Hepatocyte (in vitro differentiated cells): ENCODE measurements at regions not wholly inside any gene's neighbourhood (a gene's known extent, or its start where the extent isn't known, plus 50 kb on each side); places are given as distances from the start of the nearest gene placed in this dataset.

ENCODE experiments used
- DNase-seq: peaks from one replicate; pipeline ENCODE4 v3.0.0-alpha.2; 2016; ENCODE audit warnings: low spot score
- H2AFZ ChIP-seq: fragments of 200-600 bp; sonication (generic); 2 replicates; pipeline ENCODE4 v1.6.0; 2016; ENCODE audit warnings: antibody characterized with exemption, mild to moderate bottlenecking
- H3K27ac ChIP-seq: fragments of 200-600 bp; sonication (generic); 2 replicates; pipeline ENCODE4 v1.5.1; 2016; ENCODE audit warnings: mild to moderate bottlenecking
- H3K27me3 ChIP-seq: fragments of 200-600 bp; sonication (generic); 2 replicates; pipeline ENCODE4 v1.6.1; 2016
- H3K36me3 ChIP-seq: fragments of 200-600 bp; sonication (generic); replicated peaks from 2 replicates; pipeline ENCODE4 v1.5.1; 2016; ENCODE audit warnings: low read depth; ENCODE audit not compliant: insufficient read depth
- H3K4me1 ChIP-seq: fragments of 200-600 bp; sonication (generic); 2 replicates; pipeline ENCODE4 v1.5.1; 2016; ENCODE audit warnings: mild to moderate bottlenecking, moderate library complexity; ENCODE audit not compliant: insufficient read depth
- H3K4me2 ChIP-seq: fragments of 200-600 bp; sonication (generic); 2 replicates; pipeline ENCODE4 v1.6.0; 2016
- H3K4me3 ChIP-seq: fragments of 200-600 bp; sonication (generic); 2 replicates; pipeline ENCODE4 v1.5.1; 2016; ENCODE audit warnings: mild to moderate bottlenecking
- H3K79me2 ChIP-seq: fragments of 200-600 bp; sonication (generic); 2 replicates; pipeline ENCODE4 v1.6.0; 2017; ENCODE audit warnings: mild to moderate bottlenecking
- H3K9me2 ChIP-seq: fragments of 200-600 bp; sonication (generic); replicated peaks from 2 replicates; pipeline ENCODE4 v1.6.0; 2017; ENCODE audit warnings: mild to moderate bottlenecking; ENCODE audit not compliant: insufficient read depth
- H3K9me3 ChIP-seq: fragments of 200-600 bp; sonication (generic); 2 replicates; pipeline ENCODE4 v1.5.1; 2016; ENCODE audit warnings: low read depth, mild to moderate bottlenecking
- H4K20me1 ChIP-seq: fragments of 200-600 bp; sonication (generic); 2 replicates; pipeline ENCODE4 v1.6.0; 2016; ENCODE audit warnings: mild to moderate bottlenecking; ENCODE audit not compliant: insufficient read depth, poor library complexity, severe bottlenecking
- CTCF ChIP-seq: fragments of 200-600 bp; sonication (generic); IDR thresholded peaks from 2 replicates; pipeline ENCODE4 v1.5.1; 2016; ENCODE audit warnings: antibody characterized with exemption, mild to moderate bottlenecking; ENCODE audit not compliant: poor library complexity
- EZH2 ChIP-seq: fragments of 200-600 bp; sonication (generic); IDR thresholded peaks from 2 replicates; pipeline ENCODE4 v1.6.1; 2016; ENCODE audit warnings: antibody characterized with exemption, mild to moderate bottlenecking, borderline replicate concordance
- EZH2phosphoT487 ChIP-seq: fragments of 200-600 bp; sonication (generic); IDR thresholded peaks from one replicate; pipeline ENCODE4 v1.6.1; 2018; ENCODE audit warnings: antibody characterized with exemption, mild to moderate bottlenecking, low read depth, moderate library complexity; ENCODE audit not compliant: unreplicated experiment, severe bottlenecking
- WGBS: methylation state at CpG from one replicate; pipeline ENCODE4 v1.1.6; 2016; ENCODE audit warnings: low lambda C conversion rate; ENCODE audit errors: missing lambda C conversion rate; 5-methylcytosine and 5-hydroxymethylcytosine counted together

DNA sequence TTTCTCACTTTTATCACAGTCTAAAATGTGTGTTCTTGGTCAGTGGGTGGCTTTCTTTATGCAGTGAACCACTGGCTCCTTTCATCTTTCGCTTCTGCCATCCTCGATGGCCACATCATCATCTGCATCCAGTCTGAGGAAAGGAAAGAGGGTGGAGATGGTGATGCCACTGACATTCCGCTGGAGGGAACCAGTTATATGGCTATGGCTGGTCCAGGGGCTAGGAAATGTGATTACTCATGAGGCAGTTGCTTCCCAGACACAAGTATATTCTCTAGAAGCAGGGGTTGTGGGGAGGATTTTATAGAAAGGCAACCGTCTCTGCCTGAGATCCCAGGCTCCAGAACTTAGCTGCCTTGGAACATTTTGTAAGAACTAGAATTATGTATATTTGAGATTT lies 246.7 kb upstream of the AZI2 start:
- no peak overlapping the region for H3K4me2 ChIP-seq
- H3K27me3 ChIP-seq: no peaks in the 10 kb centered on the region
- no peaks in the 10 kb centered on the region for H3K9me3 ChIP-seq
- WGBS: 85% methylated on average over 4 of the region's 4 CpGs
- H4K20me1 ChIP-seq: no peaks in the 10 kb centered on the region
- no peaks in the 10 kb centered on the region for H3K9me2 ChIP-seq
- TF ChIP-seq EZH2phosphoT487: no peak
- no peaks in the 10 kb centered on the region for H3K36me3 ChIP-seq
- H3K27ac ChIP-seq: no peak overlapping the region
- H3K79me2 ChIP-seq: no peaks in the 10 kb centered on the region
- no peak overlapping the region for H2AFZ ChIP-seq
- H3K4me1 ChIP-seq: no peaks in the 10 kb centered on the region
- no peak overlapping the region for H3K4me3 ChIP-seq
- DNase-seq: no peak

DNA sequence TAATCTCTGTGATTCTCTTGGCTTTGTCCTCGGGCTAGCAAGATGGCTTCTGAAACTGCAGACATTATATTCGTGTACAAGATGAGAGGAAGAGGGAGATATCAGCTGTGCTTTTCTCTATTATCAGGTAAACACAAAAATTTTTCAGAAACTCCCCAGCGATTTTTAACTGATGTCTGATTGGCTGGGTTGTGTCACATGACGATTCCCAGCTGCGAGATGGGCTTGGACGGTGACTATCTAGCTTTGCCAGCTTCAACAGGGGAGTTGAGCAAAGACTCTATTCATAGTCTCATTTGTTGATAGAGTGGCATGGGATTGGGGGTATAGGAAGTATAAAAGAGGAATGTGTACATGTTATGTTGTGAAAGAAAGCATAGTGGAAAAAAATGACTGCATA lies 248.8 kb upstream of the AZI2 start:
- Histone ChIP-seq H3K9me2 (no peaks in the 10 kb centered on the region), H2AFZ (no peak overlapping the region)
- TF ChIP-seq EZH2: no peak
- TF ChIP-seq EZH2phosphoT487: no peak
- no peak for TF ChIP-seq CTCF

DNA sequence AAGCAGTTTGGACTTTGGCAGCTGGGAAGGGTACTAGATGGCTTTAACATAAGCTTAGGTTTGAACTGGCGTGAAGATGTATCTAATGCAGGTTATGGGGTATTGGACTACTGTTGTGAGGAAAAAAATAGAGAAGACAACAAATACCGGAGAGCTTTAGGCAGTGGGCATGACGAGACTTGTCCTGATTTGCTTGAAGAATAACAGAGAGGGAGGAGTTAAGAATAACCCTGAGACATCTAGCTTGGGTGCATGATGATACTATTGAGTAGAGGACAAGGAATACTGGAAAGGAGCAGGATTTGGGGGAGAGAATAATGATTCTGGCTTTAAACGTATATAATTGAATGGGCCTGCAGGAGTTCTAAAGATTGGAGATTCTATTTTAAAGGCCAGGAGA lies 249.5 kb upstream of the AZI2 start:
- Histone ChIP-seq H3K4me1 (no peaks in the 10 kb centered on the region), H3K4me2 (no peak overlapping the region), H3K27me3 (no peaks in the 10 kb centered on the region), H3K4me3 (no peak overlapping the region), H4K20me1 (no peaks in the 10 kb centered on the region), H3K36me3 (no peaks in the 10 kb centered on the region), H3K9me3 (no peaks in the 10 kb centered on the region), H2AFZ (no peak overlapping the region), H3K27ac (no peak overlapping the region), H3K9me2 (no peaks in the 10 kb centered on the region), H3K79me2 (no peaks in the 10 kb centered on the region)
- TF ChIP-seq EZH2: no peak
- TF ChIP-seq EZH2phosphoT487: no peak
- no peak for TF ChIP-seq CTCF
- DNase-seq: no peak
- 94% methylated on average over 4 of the region's 4 CpGs for WGBS

More for the DNA sequence above, 248.8 kb upstream of the AZI2 start:
- H4K20me1 ChIP-seq: no peaks in the 10 kb centered on the region
- no peaks in the 10 kb centered on the region for H3K79me2 ChIP-seq
- no peak for DNase-seq
- no peaks in the 10 kb centered on the region for H3K36me3 ChIP-seq
- H3K27me3 ChIP-seq: no peaks in the 10 kb centered on the region
- WGBS: 95% methylated on average over 6 of the region's 6 CpGs
- no peak overlapping the region for H3K27ac ChIP-seq
- H3K4me1 ChIP-seq: no peaks in the 10 kb centered on the region
- H3K4me2 ChIP-seq: no peak overlapping the region
- H3K4me3 ChIP-seq: no peak overlapping the region
- no peaks in the 10 kb centered on the region for H3K9me3 ChIP-seq

DNA sequence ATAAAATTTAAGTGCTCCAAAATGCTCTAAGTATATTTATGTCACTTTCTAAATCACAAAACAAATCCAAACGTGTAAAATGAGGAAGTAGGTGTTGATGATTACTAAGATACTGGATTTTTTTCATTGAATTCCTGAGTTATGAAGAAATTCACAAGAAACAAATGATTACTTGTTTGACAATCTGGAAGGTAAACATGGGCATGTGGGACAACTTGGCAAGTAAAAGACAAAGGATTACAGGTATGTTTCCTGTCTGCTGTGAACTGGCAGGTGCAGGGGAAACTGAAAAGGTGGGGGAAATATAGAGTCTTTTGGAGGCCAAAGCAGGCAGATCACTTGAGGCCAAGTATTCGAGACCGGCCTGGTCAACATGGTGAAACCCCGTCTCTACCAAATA lies 252.7 kb upstream of the AZI2 start:
- whole genome bisulfite sequencing: 83% methylated on average over 4 of the region's 4 CpGs
- Histone ChIP-seq H3K79me2 (no peaks in the 10 kb centered on the region), H3K4me1 (no peaks in the 10 kb centered on the region), H3K9me2 (no peaks in the 10 kb centered on the region), H4K20me1 (no peaks in the 10 kb centered on the region), H2AFZ (no peak overlapping the region), H3K27me3 (no peaks in the 10 kb centered on the region), H3K9me3 (no peaks in the 10 kb centered on the region), H3K27ac (no peak overlapping the region), H3K4me2 (no peak overlapping the region), H3K4me3 (no peak overlapping the region), H3K36me3 (no peaks in the 10 kb centered on the region)
- TF ChIP-seq CTCF: no peak
- no peak for TF ChIP-seq EZH2
- TF ChIP-seq EZH2phosphoT487: no peak
- DNase-seq: no peak
